Vagina (tissue), 2 donors: ENCODE measurements at regions not wholly inside any gene's neighbourhood (a gene's known extent, or its start where the extent isn't known, plus 50 kb on each side); places are given as distances from the start of the nearest gene placed in this dataset.

Source experiments
- POLR2A ChIP-seq, 2 donors: fragments of 450-650 bp; IDR thresholded peaks; one replicate each; pipeline ENCODE4 v1.6.1; 2017; ENCODE audit warnings: antibody characterized with exemption in 2 of 2, mild to moderate bottlenecking in 2 of 2, moderate library complexity in 2 of 2
- POLR2AphosphoS5 ChIP-seq, 2 donors: sonication (generic); formaldehyde crosslinking; IDR thresholded peaks; one replicate each; pipeline ENCODE4 v1.9.0; 2017; ENCODE audit warnings: antibody characterized with exemption in 2 of 2, mild to moderate bottlenecking in 2 of 2, low read depth in 1 of 2; ENCODE audit not compliant: insufficient read depth in 1 of 2
- TF ChIP-seq, protein P1 (sequence below), 3 experiments: fragments of 450-650 bp in 2 of 3; fragments of 200-600 bp in 1 of 3; sonication (generic) in 1 of 3; IDR thresholded peaks; one replicate each; pipeline ENCODE4 v1.5.1; 2017 to 2019; ENCODE audit warnings: antibody characterized with exemption in 3 of 3, mild to moderate bottlenecking in 2 of 3, moderate library complexity in 2 of 3

GRCh38 chr6:1077478-1078416, 234.2 kb upstream of the FOXQ1 start:
- TF ChIP-seq, protein P1, sequence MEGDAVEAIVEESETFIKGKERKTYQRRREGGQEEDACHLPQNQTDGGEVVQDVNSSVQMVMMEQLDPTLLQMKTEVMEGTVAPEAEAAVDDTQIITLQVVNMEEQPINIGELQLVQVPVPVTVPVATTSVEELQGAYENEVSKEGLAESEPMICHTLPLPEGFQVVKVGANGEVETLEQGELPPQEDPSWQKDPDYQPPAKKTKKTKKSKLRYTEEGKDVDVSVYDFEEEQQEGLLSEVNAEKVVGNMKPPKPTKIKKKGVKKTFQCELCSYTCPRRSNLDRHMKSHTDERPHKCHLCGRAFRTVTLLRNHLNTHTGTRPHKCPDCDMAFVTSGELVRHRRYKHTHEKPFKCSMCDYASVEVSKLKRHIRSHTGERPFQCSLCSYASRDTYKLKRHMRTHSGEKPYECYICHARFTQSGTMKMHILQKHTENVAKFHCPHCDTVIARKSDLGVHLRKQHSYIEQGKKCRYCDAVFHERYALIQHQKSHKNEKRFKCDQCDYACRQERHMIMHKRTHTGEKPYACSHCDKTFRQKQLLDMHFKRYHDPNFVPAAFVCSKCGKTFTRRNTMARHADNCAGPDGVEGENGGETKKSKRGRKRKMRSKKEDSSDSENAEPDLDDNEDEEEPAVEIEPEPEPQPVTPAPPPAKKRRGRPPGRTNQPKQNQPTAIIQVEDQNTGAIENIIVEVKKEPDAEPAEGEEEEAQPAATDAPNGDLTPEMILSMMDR (IDR thresholded peaks at IDR 0.05): no peak
- TF ChIP-seq POLR2A (IDR thresholded peaks at IDR 0.05): no peak
- TF ChIP-seq POLR2AphosphoS5 (IDR thresholded peaks at IDR 0.05; ENCODE audit: insufficient read depth in 1 of 2, low read depth in 1 of 2): no peak
